Psoas muscle (tissue), 7 donors: ENCODE measurements at regions not wholly inside any gene's neighbourhood (a gene's known extent, or its start where the extent isn't known, plus 50 kb on each side); places are given as distances from the start of the nearest gene placed in this dataset.
A peak's percentile ranks its signal among the peaks of the same experiment; 100 is the strongest.

ENCODE experiments used
- ATAC-seq, 4 donors: fragments of 200-7000 bp; cut with Tn5 transposase; one replicate each; pipeline ENCODE4 v1.9.1; 2020; ENCODE audit warnings: moderate library complexity in 3 of 4, mild to moderate bottlenecking in 2 of 4
- DNase-seq, 2 donors: peaks; one replicate each; pipeline ENCODE4 v3.0.0-alpha.2; 2020
- H3K27ac ChIP-seq: fragments of 200-600 bp; one replicate; pipeline ENCODE4 v1.8.0; 2022
- H3K27me3 ChIP-seq, 3 donors: fragments of 200-600 bp in 1 of 3; one replicate each; pipeline versions ENCODE4 v1.6.1 to v1.8.0; 2013 to 2022; ENCODE audit warnings: low read length in 2 of 3, mild to moderate bottlenecking in 2 of 3, moderate library complexity in 1 of 3; ENCODE audit not compliant: insufficient read depth in 3 of 3
- H3K36me3 ChIP-seq, 2 donors: fragments of 200-600 bp in 1 of 2; one replicate each; pipeline versions ENCODE4 v1.6.1 to v1.8.0; 2013 to 2022; ENCODE audit warnings: low read depth in 1 of 2, mild to moderate bottlenecking in 1 of 2, moderate library complexity in 1 of 2; ENCODE audit not compliant: insufficient read depth in 1 of 2
- H3K4me1 ChIP-seq: fragments of 200-600 bp; one replicate; pipeline ENCODE4 v1.8.0; 2022
- H3K4me3 ChIP-seq: fragments of 200-600 bp; one replicate; pipeline ENCODE4 v1.8.0; 2022; ENCODE audit warnings: mild to moderate bottlenecking
- H3K9me3 ChIP-seq: fragments of 200-600 bp; one replicate; pipeline ENCODE4 v1.8.0; 2022
- CTCF ChIP-seq: fragments of 200-600 bp; IDR thresholded peaks from one replicate; pipeline ENCODE4 v1.8.0; 2022; ENCODE audit warnings: antibody characterized with exemption
- WGBS, 3 donors: extraction: QIAGEN DNeasy Blood & Tissue Kit; methylation state at CpG; one replicate each; pipeline versions ENCODE4 v1.1.6 to v1.1.7; 2013; 5-methylcytosine and 5-hydroxymethylcytosine counted together
- intact Hi-C, 2 donors: fragments of 100-400 bp; cut with DNase I; formaldehyde crosslinking; loops; one replicate each; pipeline versions ENCODE4 v1.11.0 to v1.14.2; 2022
- donor health status: healthy with polysubstance abuse.
- donor health status: DM: no; HTN: no; CAD: no; lungs with moderate emphysema.
- donor health status: Bipolar disorder and iron deficiency.
- donor health status: healthy.
- donor health status: DM: yes; HTN: yes; CAD: no.
- donor health status: DM: no; HTN: no; CAD: no.
- donor health status: DM: yes; HTN: yes; CAD: no.

- no peaks in the 10 kb centered on the region for H3K36me3 ChIP-seq
- no peak overlapping the region for H3K4me3 ChIP-seq
- peak overlapping the region; percentile 62 for H3K27ac ChIP-seq
- peaks cover 17% of the 10 kb centered on the region for H3K9me3 ChIP-seq
- DNase-seq (no peak), ATAC-seq (no peak)
- H3K4me1 ChIP-seq = peaks cover 8% of the 10 kb centered on the region
- intact Hi-C loops = no loop called here
- no peaks in the 10 kb centered on the region for H3K27me3 ChIP-seq
- no peak for TF ChIP-seq CTCF
- WGBS, 3 donors = 48 to 84% (median 66%) methylated on average over 4 of the region's 4 CpGs
Measured at GRCh38 chr15:56811586-56811985, 78.3 kb upstream of the ZNF280D start.

- no peak overlapping the region for H3K27ac ChIP-seq
- DNase-seq = no peak
- no peak for TF ChIP-seq CTCF
- no peak overlapping the region for H3K4me3 ChIP-seq
- H3K27me3 ChIP-seq = no peaks in the 10 kb centered on the region
- intact Hi-C loops = no loop called here
- peaks cover 17% of the 10 kb centered on the region for H3K9me3 ChIP-seq
- no peak for ATAC-seq
- H3K36me3 ChIP-seq = no peaks in the 10 kb centered on the region
- H3K4me1 ChIP-seq = peaks cover 1% of the 10 kb centered on the region
Measured at GRCh38 chr15:56808160-56808559, 74.9 kb upstream of the ZNF280D start.

GRCh38 chr15:56806148-56806536 is 72.8 kb upstream of the ZNF280D start:
- 48 to 73% (median 63%) methylated on average over 2 of the region's 2 CpGs for WGBS, 3 donors
- H3K4me1 ChIP-seq = no peaks in the 10 kb centered on the region
- H3K27ac ChIP-seq = no peak overlapping the region
- DNase-seq (no peak), ATAC-seq (peak in 2 of 4 donors; percentile 33 to 59)
- no peak for TF ChIP-seq CTCF
- H3K9me3 ChIP-seq = peaks cover 17% of the 10 kb centered on the region
- intact Hi-C loops = no loop called here
- H3K27me3 ChIP-seq = no peaks in the 10 kb centered on the region
- H3K4me3 ChIP-seq = peak overlapping the region; percentile 51
- no peaks in the 10 kb centered on the region for H3K36me3 ChIP-seq

GRCh38 chr15:56805466-56806147 is 72.3 kb upstream of the ZNF280D start:
- peak overlapping the region; percentile 51 for H3K4me3 ChIP-seq
- no peak for TF ChIP-seq CTCF
- H3K9me3 ChIP-seq = peaks cover 17% of the 10 kb centered on the region
- H3K27me3 ChIP-seq = no peaks in the 10 kb centered on the region
- H3K36me3 ChIP-seq = no peaks in the 10 kb centered on the region
- intact Hi-C loops = no loop called here
- peak; percentile 78 to 96 (median 90) for ATAC-seq
- WGBS, 3 donors = 24 to 42% (median 36%) methylated on average over 9 of the region's 9 CpGs
- H3K27ac ChIP-seq = peak overlapping the region; percentile 19
- DNase-seq = no peak
- H3K4me1 ChIP-seq = no peaks in the 10 kb centered on the region

GRCh38 chr15:56804938-56805337 is 71.6 kb upstream of the ZNF280D start:
- Histone ChIP-seq H3K4me1 (no peaks in the 10 kb centered on the region), H3K4me3 (no peak overlapping the region), H3K27me3 (no peaks in the 10 kb centered on the region), H3K36me3 (no peaks in the 10 kb centered on the region), H3K9me3 (peaks cover 17% of the 10 kb centered on the region), H3K27ac (no peak overlapping the region)
- TF ChIP-seq CTCF = no peak
- intact Hi-C loops = no loop called here
- no peak for ATAC-seq
- 45 to 58% (median 53%) methylated on average over 3 of the region's 3 CpGs for WGBS, 3 donors
- no peak for DNase-seq
